Ovary (tissue), 3 donors: ENCODE measurements at regions not wholly inside any gene's neighbourhood (a gene's known extent, or its start where the extent isn't known, plus 50 kb on each side); places are given as distances from the start of the nearest gene placed in this dataset.

ENCODE experiments used
- CTCF ChIP-seq, 3 donors: fragments of 450-650 bp in 2 of 3; fragments of 200-600 bp in 1 of 3; IDR thresholded peaks; one replicate each; pipeline versions ENCODE4 v1.5.1 to v1.8.0; 2016 to 2022; ENCODE audit warnings: antibody characterized with exemption in 3 of 3, mild to moderate bottlenecking in 1 of 3
- EP300 ChIP-seq: sonication (generic); formaldehyde crosslinking; IDR thresholded peaks from one replicate; pipeline ENCODE4 v1.6.1; 2017; ENCODE audit warnings: antibody characterized with exemption
- POLR2A ChIP-seq: fragments of 450-650 bp; IDR thresholded peaks from one replicate; pipeline ENCODE4 v1.6.1; 2017; ENCODE audit warnings: antibody characterized with exemption, mild to moderate bottlenecking, moderate library complexity
- donor health status: DM: no; HTN: no; CAD: no.

GRCh38 chr5:23864786-23865185 is 357.4 kb downstream of the PRDM9 start:
- TF ChIP-seq CTCF (IDR thresholded peaks at IDR 0.05) (no peak), POLR2A (no peak), EP300 (no peak)
